Esophagus squamous epithelium (tissue), 5 donors: ENCODE measurements at regions not wholly inside any gene's neighbourhood (a gene's known extent, or its start where the extent isn't known, plus 50 kb on each side); places are given as distances from the start of the nearest gene placed in this dataset.

ENCODE experiments used
- DNase-seq: peaks from one replicate; lab custom pipeline; 2025; lab: John Stamatoyannopoulos, UW
- H3K27ac ChIP-seq, 4 donors: fragments of 200-600 bp; sonication (generic); one replicate each; pipeline ENCODE4 v1.5.1; 2016 to 2019; ENCODE audit warnings: mild to moderate bottlenecking in 1 of 4
- H3K27me3 ChIP-seq, 4 donors: fragments of 200-600 bp; sonication (generic); 1 replicate in 3 of 4; 2 replicates in 1 of 4; pipeline versions ENCODE4 v1.5.1 to v1.6.0; 2017 to 2021; ENCODE audit warnings: antibody characterized with exemption in 1 of 4
- H3K36me3 ChIP-seq, 3 donors: fragments of 200-600 bp; sonication (generic); one replicate each; pipeline ENCODE4 v1.5.1; 2016 to 2019
- H3K4me1 ChIP-seq, 3 donors: fragments of 200-600 bp; sonication (generic); one replicate each; pipeline ENCODE4 v1.5.1; 2017 to 2019
- H3K4me3 ChIP-seq, 4 donors: fragments of 200-600 bp; sonication (generic); 1 replicate in 3 of 4; 2 replicates in 1 of 4; pipeline ENCODE4 v1.5.1; 2016 to 2019; ENCODE audit warnings: mild to moderate bottlenecking in 2 of 4, moderate library complexity in 1 of 4
- H3K9me3 ChIP-seq, 3 donors: fragments of 200-600 bp; sonication (generic); one replicate each; pipeline ENCODE4 v1.5.1; 2016 to 2019
- CTCF ChIP-seq, 6 experiments: fragments of 450-650 bp in 4 of 6; fragments of 200-600 bp in 2 of 6; sonication (generic) in 2 of 6; IDR thresholded peaks; one replicate each; pipeline ENCODE4 v1.5.1; 2016 to 2019; ENCODE audit warnings: antibody characterized with exemption in 6 of 6, mild to moderate bottlenecking in 4 of 6, moderate library complexity in 4 of 6
- POLR2A ChIP-seq, 4 donors: fragments of 450-650 bp; IDR thresholded peaks; one replicate each; pipeline ENCODE4 v1.6.1; 2017; ENCODE audit warnings: antibody characterized with exemption in 4 of 4, mild to moderate bottlenecking in 4 of 4, moderate library complexity in 3 of 4
- WGBS, 2 donors: methylation state at CpG; one replicate each; pipeline ENCODE4 v1.1.5; 2018; 5-methylcytosine and 5-hydroxymethylcytosine counted together
- intact Hi-C: fragments of 100-400 bp; cut with DNase I; formaldehyde crosslinking; loops from one replicate; pipeline ENCODE4 v1.15.0; 2022
- donor health status: DM: yes; HTN: yes; CAD: no.

DNA sequence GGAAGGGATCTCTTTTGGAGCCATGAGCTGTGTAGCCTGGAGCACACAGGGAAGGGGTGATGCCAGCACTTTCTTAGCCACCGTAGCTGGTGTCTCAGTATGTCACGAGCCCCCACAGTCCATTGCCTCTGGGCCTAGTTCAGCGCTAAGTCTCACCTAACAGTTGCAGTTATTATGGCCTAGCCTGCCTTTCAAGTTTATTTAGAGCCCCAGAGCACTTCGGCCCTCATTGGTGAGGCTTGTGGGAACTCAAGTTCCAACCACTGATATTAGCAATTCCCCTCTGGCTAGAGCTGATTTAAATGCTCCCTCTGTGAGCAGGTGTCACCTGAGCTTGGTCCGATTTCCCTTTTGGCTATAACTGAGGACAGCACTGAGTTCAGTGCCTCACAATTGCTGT lies 388.4 kb upstream of the MAOA start:
- no peak for DNase-seq
- 80 to 100% methylated on average over 1 of the region's 5 CpGs for WGBS, 2 donors

DNA sequence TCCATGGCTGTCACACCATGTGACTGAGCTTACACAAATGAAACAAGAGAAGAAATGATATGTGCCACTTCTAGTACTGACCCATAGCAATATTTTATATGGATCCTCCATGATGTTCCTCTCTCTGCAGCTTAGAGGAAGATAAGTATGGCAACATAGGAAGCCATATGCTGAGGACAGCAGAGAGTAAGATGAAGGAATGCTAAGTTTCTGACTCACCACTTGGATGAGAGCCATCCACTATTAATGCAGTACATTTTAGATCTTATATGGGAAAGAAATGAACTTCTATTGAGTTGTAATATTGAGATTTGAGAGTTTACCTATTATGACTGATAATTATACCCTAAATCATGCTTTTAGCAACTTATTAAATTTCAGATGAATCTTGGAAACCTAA lies 386.9 kb upstream of the MAOA start:
- H3K27ac ChIP-seq = no peak overlapping the region
- H3K4me3 ChIP-seq = no peak overlapping the region
- DNase-seq = no peak
- no peaks in the 10 kb centered on the region for H3K4me1 ChIP-seq
- no peaks in the 10 kb centered on the region for H3K27me3 ChIP-seq
- no peaks in the 10 kb centered on the region for H3K36me3 ChIP-seq
- H3K9me3 ChIP-seq = no peaks in the 10 kb centered on the region
- intact Hi-C loops = no loop called here
- TF ChIP-seq CTCF (IDR thresholded peaks at IDR 0.05) (no peak), POLR2A (IDR thresholded peaks at IDR 0.05) (no peak)

More for the DNA sequence above, 388.4 kb upstream of the MAOA start:
- Histone ChIP-seq H3K36me3 (no peaks in the 10 kb centered on the region), H3K27me3 (no peaks in the 10 kb centered on the region), H3K4me3 (no peak overlapping the region), H3K27ac (no peak overlapping the region), H3K4me1 (no peaks in the 10 kb centered on the region), H3K9me3 (no peaks in the 10 kb centered on the region)
- no peak for TF ChIP-seq CTCF (IDR thresholded peaks at IDR 0.05)
- TF ChIP-seq POLR2A (IDR thresholded peaks at IDR 0.05) = no peak
- intact Hi-C loops = no loop called here

- intact Hi-C loops = no loop called here
- Histone ChIP-seq H3K4me3 (no peak overlapping the region), H3K36me3 (no peaks in the 10 kb centered on the region), H3K27ac (no peak overlapping the region), H3K27me3 (no peaks in the 10 kb centered on the region), H3K9me3 (no peaks in the 10 kb centered on the region), H3K4me1 (no peaks in the 10 kb centered on the region)
- 86% methylated on average over 6 of the region's 8 CpGs; no CpG with 5 or more reads in 1 of the 2 donors for WGBS, 2 donors
- TF ChIP-seq CTCF (IDR thresholded peaks at IDR 0.05) (no peak), POLR2A (IDR thresholded peaks at IDR 0.05) (no peak)
- DNase-seq = no peak
Observed at GRCh38 chrX:43277879-43278278, 378.2 kb upstream of the MAOA start.

DNA sequence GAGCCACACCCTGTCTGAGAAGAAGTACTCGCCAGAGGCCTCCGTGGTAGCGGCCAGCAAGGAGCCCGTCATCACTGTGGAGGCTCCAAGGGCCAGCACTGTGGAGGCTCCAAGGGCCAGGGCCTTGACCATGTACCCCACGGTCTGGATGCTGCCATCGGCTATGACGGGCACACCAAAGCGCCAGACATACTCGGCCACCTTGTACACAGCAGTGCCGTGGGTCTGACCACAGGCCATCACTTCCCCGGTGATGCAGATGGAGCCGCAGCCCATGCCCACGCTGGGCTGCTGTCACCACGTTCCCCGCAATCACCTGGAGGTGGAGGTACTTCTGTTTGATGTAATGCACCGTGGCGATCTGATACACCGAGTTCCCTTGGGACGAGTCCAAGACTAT lies 377.7 kb upstream of the MAOA start:
- no peak for DNase-seq
- Histone ChIP-seq H3K4me1 (no peaks in the 10 kb centered on the region), H3K9me3 (no peaks in the 10 kb centered on the region), H3K27ac (no peak overlapping the region), H3K36me3 (no peaks in the 10 kb centered on the region), H3K4me3 (no peak overlapping the region), H3K27me3 (no peaks in the 10 kb centered on the region)
- TF ChIP-seq POLR2A (IDR thresholded peaks at IDR 0.05) (no peak), CTCF (IDR thresholded peaks at IDR 0.05) (no peak)
- 80% methylated on average over 2 of the region's 19 CpGs; no CpG with 5 or more reads in 1 of the 2 donors for WGBS, 2 donors
- intact Hi-C loops = no loop called here

DNA sequence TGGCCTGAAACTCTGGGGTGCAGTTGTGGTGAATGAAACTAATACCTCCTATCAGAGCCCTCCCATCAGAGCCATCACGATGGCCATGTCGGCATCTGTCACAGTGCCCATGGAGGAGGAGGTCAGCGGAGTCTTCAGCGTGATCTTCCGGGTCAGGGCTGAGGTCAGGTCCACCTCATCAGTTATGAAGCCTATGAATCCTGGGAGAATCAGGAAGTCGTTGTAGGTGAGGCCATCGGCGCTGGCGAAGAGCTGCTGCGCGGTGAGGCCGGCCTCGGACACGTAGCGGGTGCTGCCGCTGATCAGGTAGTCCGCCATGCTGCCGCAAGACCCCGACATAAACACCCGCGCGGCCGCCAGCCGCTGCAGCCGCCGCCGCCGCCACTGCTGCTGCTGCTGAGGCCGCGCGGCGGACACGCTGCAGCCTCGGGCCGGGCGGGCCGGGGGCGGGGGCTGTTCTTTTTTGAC lies 376.7 kb upstream of the MAOA start:
- WGBS, 2 donors = 92 to 98% methylated on average over 14 to 33 of the region's 38 CpGs
- Histone ChIP-seq H3K36me3 (no peaks in the 10 kb centered on the region), H3K27ac (no peak overlapping the region), H3K4me1 (no peaks in the 10 kb centered on the region), H3K27me3 (no peaks in the 10 kb centered on the region), H3K9me3 (no peaks in the 10 kb centered on the region), H3K4me3 (no peak overlapping the region)
- intact Hi-C loops = no loop called here
- no peak for DNase-seq
- no peak for TF ChIP-seq POLR2A (IDR thresholded peaks at IDR 0.05)
- no peak for TF ChIP-seq CTCF (IDR thresholded peaks at IDR 0.05)
